Muscle layer of duodenum (tissue), 2 donors: ENCODE measurements at regions not wholly inside any gene's neighbourhood (a gene's known extent, or its start where the extent isn't known, plus 50 kb on each side); places are given as distances from the start of the nearest gene placed in this dataset.

ENCODE experiments used
- H3K27ac ChIP-seq: one replicate; pipeline ENCODE4 v1.7.0; 2013; ENCODE audit warnings: mild to moderate bottlenecking, low read length
- H3K27me3 ChIP-seq: one replicate; pipeline ENCODE4 v1.7.0; 2013; ENCODE audit warnings: low read depth, mild to moderate bottlenecking, control low read depth, low read length
- H3K36me3 ChIP-seq, 2 donors: one replicate each; pipeline ENCODE4 v1.7.0; 2013; ENCODE audit warnings: low read length in 2 of 2, control low read depth in 1 of 2, mild to moderate bottlenecking in 1 of 2; ENCODE audit not compliant: insufficient read depth in 2 of 2, control insufficient read depth in 1 of 2
- H3K4me1 ChIP-seq, 2 donors: one replicate each; pipeline ENCODE4 v1.7.0; 2013; ENCODE audit warnings: low read length in 2 of 2, mild to moderate bottlenecking in 2 of 2, control low read depth in 1 of 2, moderate library complexity in 1 of 2; ENCODE audit not compliant: insufficient read depth in 2 of 2, control insufficient read depth in 1 of 2
- H3K4me3 ChIP-seq, 2 donors: one replicate each; pipeline ENCODE4 v1.7.0; 2013; ENCODE audit warnings: low read length in 2 of 2, low read depth in 1 of 2, mild to moderate bottlenecking in 1 of 2
- H3K9me3 ChIP-seq, 2 donors: one replicate each; pipeline ENCODE4 v1.7.0; 2013; ENCODE audit warnings: low read length in 2 of 2, control low read depth in 1 of 2, mild to moderate bottlenecking in 1 of 2; ENCODE audit not compliant: control insufficient read depth in 1 of 2
- donor health status: healthy.

DNA sequence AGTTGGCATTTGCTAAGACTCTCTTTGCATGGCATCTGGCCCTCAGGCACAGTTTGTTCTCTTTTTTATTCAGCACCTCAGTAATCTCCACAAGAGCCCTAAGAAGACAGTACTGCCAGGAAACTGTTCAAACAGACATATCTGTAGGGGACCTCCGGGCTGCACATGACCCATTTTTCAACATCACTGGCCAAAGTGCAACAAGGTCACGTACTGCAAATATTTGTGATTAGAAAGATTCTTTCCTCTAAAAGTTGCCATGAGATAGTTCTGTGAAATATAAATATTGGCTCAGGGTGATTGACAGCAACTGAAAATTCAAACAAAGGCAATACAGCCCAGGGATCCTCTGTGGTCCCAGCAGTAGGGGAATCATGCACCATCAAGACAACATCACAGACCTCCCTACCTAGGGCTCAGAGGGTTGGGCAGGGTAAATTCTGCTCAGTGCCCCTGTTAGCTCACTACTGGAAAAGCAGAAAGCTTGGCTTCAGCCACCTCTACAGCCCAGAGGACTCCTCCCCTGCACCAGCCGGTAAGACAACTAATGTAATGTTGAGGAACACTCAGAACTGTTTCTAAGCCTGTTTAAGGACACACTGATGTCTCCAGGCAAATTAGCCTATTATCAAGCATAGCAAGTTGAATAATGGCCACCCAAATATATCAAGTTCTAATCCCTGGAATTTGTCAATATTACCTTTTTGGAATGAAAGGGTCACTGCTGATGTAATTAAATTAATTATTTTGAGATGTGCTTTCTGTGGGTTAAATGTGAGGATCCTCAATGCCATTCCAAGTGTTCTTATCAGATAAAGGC, 117.4 kb upstream of the LPP start:
- Histone ChIP-seq H3K36me3 (no peaks in the 10 kb centered on the region), H3K9me3 (no peaks in the 10 kb centered on the region), H3K27ac (no peak overlapping the region), H3K4me3 (no peak overlapping the region), H3K4me1 (peaks cover 3 to 10% of the 10 kb centered on the region in 2 donors), H3K27me3 (no peaks in the 10 kb centered on the region)

DNA sequence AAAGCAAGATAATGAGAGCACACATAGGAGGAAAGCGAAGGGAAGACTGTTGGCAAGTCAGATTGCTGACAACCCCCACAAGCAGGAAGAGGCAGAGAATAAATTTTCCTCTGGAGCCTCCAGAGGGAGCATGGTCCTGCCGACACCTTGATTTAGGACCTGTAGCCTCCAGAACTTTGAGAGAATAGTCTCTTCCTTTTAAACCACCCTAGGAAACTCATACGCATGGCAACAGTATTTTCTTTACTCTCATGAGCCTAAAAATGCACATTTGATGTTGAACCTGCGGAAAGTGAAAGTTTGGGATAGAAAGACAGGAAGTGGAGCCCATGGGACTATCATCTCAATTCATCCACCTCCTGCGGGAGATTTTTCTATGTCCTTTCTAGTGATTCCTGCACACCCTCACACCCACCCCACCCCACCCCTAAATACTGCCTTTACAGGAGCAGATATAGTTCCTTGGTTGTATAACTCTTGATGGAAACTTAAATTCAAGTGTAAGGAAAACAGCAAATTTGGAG, 116.7 kb upstream of the LPP start:
- Histone ChIP-seq H3K4me3 (no peak overlapping the region), H3K9me3 (no peaks in the 10 kb centered on the region), H3K4me1 (peaks cover 3 to 10% of the 10 kb centered on the region in 2 donors), H3K27ac (no peak overlapping the region), H3K27me3 (no peaks in the 10 kb centered on the region), H3K36me3 (no peaks in the 10 kb centered on the region)

DNA sequence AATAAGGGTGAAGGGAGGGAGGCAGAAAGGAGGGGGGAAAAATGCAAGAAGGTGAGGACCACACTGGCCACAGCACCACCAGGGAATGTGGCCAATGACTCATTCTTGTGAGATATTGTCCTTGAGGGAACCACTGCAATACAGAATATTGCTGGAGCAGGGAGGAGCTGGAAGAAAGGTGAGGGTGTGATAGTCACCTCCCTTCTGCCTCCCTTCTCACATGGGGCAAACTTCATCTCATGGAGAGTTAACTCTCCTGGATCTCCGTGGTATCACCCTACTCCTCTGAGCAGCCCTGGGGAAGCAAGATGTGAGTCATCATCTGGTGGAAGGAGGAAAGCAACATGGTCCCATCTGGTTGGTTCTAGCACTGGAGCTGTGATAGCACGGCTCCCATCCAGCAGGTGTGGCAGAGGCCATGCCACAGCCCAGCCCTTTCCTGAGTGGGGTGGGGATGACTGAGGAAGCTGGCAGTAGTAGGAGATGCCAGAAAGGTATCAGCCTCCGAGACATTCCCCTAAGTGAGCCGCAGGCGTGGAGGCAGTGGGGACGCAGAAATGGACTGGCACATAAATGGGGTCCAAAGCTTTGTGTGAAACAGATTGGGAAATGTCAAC, 115.9 kb upstream of the LPP start:
- Histone ChIP-seq H3K36me3 (no peaks in the 10 kb centered on the region), H3K9me3 (no peaks in the 10 kb centered on the region), H3K27me3 (no peaks in the 10 kb centered on the region), H3K27ac (no peak overlapping the region), H3K4me3 (no peak overlapping the region), H3K4me1 (peaks cover 3 to 10% of the 10 kb centered on the region in 2 donors)

DNA sequence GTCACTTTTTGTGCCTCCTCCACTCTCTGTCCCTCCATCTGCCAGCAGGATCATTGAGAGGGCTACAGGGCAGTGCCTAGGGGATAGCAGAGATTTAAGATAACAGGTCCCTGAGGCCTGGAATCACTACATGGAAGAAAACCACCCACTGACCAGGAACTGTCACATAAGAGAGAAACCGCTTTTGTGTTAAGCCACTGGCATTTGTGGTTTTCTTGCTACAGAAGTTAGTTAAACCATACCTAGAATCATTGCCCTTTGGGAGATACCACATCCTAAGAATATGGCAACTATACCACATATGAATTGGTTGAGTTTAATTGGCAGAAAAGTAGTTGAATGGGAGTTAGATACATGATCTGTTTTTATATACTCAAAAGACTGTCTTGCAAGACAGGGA, 112.8 kb upstream of the LPP start:
- Histone ChIP-seq H3K4me3 (no peak overlapping the region), H3K4me1 (peaks cover 3 to 10% of the 10 kb centered on the region in 2 donors), H3K27ac (no peak overlapping the region), H3K36me3 (no peaks in the 10 kb centered on the region), H3K9me3 (no peaks in the 10 kb centered on the region), H3K27me3 (no peaks in the 10 kb centered on the region)

DNA sequence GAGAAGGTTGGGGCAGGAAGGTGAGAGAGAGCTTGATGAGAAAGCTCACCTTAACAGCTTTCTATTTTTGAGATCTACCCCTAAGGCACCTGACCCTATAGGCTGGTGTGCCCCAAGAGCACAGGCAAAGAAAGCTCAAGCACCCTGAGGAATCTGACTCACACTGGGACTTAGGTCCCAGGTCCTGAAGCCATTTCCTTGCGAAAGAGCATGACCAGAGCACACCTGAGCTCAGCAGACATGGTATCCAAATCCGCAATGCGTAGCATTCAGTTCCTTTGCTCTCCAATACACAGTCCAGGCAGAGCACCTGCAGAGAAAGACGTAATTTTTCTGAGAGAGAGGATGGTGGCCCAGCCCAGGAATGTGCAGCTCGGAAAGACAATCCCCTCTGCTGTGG, 112.1 kb upstream of the LPP start:
- H3K27ac ChIP-seq: no peak overlapping the region

DNA sequence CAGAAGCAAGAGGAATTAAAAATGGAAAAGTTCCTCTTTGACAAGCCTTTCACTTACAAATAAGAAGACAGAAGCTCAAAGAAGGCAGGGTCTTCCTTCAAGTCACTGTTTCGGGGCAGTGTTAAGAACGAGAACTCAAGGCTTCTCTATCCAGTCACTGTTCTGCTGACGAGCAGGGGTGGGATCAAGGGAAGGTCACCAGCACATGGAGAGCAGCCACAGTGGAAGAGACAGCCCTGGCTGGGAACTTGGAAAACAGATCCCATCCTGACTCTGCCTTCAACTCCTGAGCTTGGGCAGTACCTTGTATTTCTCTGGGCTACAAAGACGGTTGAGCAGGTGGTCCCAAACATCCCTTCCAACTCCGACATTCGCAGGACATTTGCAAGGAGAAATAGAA, 111.5 kb upstream of the LPP start:
- no peak overlapping the region for H3K27ac ChIP-seq
- H3K4me3 ChIP-seq: no peak overlapping the region
- no peaks in the 10 kb centered on the region for H3K27me3 ChIP-seq
- H3K36me3 ChIP-seq: no peaks in the 10 kb centered on the region
- no peaks in the 10 kb centered on the region for H3K9me3 ChIP-seq
- H3K4me1 ChIP-seq: peaks cover 0 to 4% of the 10 kb centered on the region in 2 donors

More for the DNA sequence above, 112.1 kb upstream of the LPP start:
- H3K27me3 ChIP-seq: no peaks in the 10 kb centered on the region
- peaks cover 3 to 4% of the 10 kb centered on the region in 2 donors for H3K4me1 ChIP-seq
- no peak overlapping the region for H3K4me3 ChIP-seq
- H3K9me3 ChIP-seq: no peaks in the 10 kb centered on the region
- no peaks in the 10 kb centered on the region for H3K36me3 ChIP-seq

DNA sequence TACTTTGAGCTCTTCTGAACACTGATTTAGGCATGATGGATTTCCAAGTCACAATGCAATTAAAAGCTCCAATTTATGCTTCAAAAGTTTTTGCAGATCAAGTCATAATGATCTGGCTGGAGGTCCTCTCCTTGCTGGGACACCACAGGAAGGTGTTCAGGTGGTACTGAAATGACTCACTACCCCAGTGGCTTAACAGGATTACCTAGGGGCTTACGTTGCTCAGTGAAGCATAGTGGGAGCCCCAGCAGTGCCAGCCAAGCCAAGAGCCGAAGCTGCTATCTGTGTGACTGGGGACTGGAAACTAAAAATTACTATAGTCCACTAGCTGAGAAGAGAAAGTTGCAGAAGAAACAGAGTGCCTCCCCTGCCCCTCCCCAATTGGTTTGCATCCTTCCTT, 110.1 kb upstream of the LPP start:
- no peak overlapping the region for H3K27ac ChIP-seq
- H3K4me1 ChIP-seq: no peaks in the 10 kb centered on the region
- no peak overlapping the region for H3K4me3 ChIP-seq
- H3K36me3 ChIP-seq: no peaks in the 10 kb centered on the region
- H3K9me3 ChIP-seq: no peaks in the 10 kb centered on the region
- no peaks in the 10 kb centered on the region for H3K27me3 ChIP-seq

DNA sequence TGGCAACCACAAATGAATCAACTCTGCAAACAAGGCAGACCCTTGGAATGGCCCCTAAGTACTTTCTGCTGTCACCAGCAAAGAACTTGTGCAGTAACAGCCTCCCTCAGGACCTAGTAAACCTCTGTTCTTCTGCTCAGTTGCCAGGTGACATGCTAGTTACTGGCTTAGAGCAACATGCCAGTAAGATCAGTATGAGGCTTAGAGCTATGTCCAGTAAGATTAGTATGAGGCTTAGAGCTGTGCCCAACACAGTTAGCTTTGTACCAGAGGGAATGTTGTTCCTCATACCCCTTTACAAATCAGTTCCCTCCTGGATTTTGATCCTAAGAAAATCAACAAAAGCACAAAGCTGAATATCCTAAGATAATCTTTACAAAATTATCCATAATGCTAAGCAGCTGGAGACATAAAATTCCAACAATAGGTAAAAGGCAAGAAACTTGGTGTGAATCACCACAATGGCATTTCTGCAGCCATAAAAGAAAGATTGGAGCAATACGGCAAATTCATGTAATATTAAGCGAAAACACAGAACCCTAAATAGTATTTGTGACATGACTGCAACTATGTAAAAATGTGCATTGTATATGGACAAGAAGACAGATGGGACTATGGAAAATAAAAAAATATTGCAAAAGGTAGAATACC, 107.3 kb upstream of the LPP start:
- Histone ChIP-seq H3K4me1 (peaks cover 0 to 5% of the 10 kb centered on the region in 2 donors), H3K27ac (no peak overlapping the region), H3K36me3 (no peaks in the 10 kb centered on the region), H3K27me3 (no peaks in the 10 kb centered on the region), H3K4me3 (no peak overlapping the region), H3K9me3 (no peaks in the 10 kb centered on the region)

DNA sequence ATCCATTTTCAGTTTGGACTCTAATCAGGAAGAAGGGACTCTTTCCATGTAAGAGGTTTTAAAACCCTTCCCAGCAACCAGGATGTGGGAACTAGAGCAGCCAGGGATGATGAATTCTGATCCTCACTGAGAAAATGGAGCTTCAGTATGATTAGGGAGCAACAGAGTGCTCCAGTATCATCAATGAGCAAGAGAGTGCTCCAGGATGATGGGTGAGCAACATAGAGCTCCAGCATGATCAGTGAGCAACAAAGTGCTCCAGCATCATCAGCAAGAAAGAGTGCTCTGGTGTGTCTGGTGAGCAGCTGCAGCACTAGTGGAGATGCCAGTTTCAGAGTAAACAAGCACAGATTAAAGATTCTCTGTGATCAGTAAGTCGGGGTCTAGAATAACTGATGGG, 106.4 kb upstream of the LPP start:
- Histone ChIP-seq H3K36me3 (no peaks in the 10 kb centered on the region), H3K27me3 (no peaks in the 10 kb centered on the region), H3K4me3 (no peak overlapping the region), H3K27ac (no peak overlapping the region), H3K9me3 (no peaks in the 10 kb centered on the region), H3K4me1 (peaks cover 5 to 6% of the 10 kb centered on the region in 2 donors)

DNA sequence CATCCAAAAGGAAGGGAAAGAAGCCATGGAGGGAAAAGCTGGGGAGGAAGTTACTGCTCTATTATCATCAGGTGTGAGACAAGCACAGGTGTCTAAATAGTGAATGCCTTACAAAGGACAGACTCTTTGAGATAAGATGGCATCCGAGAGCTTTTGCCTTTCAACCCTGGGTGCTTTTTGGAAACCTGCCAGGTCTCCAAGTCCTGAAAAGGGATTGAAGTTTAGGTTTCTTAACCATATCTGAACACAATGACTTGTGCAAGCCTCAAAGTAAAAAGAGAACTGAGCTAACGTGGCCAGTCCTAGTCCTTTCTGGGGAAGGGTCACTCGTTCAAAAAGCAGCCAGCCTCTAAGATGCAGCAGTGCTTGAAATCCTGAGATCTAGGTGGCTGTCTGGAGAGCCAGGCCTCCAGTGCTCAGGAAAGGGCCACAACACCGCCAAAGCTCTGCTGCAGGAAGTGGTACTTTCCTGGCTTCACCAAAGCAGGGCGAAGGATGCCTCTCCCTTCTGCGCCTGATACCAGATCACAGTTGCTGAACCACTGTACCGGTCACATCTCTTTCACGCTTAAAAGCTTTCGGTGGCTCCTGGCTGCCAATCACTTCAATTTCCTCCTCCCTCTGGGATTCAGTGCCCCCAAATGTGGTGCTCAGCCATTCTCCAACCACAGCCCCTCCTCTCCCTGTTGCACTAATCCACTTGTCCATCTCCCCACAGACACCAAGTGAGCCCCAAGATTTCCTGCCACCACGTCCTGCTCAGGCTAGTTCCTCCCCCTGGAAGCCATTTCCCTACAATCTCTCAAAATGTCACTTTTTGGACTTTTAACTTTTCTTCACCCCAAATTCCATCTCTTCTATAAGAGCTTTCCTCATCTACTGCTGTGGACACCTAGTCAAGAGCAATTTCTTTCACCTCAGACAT, 104.1 kb upstream of the LPP start:
- H3K9me3 ChIP-seq: no peaks in the 10 kb centered on the region
- H3K4me1 ChIP-seq: peaks cover 16 to 20% of the 10 kb centered on the region in 2 donors
- no peak overlapping the region for H3K4me3 ChIP-seq
- no peaks in the 10 kb centered on the region for H3K27me3 ChIP-seq
- no peaks in the 10 kb centered on the region for H3K36me3 ChIP-seq
- H3K27ac ChIP-seq: no peak overlapping the region
